ENCODE measurements at regions not wholly inside any gene's neighbourhood (a gene's known extent, or its start where the extent isn't known, plus 50 kb on each side); places are given as distances from the start of the nearest gene placed in this dataset.
"Not testable (repeated sequence)": the region's sequence is repeated elsewhere in the genome, so short reads cannot be mapped to it uniquely, and the experiment has no call there.

DNA sequence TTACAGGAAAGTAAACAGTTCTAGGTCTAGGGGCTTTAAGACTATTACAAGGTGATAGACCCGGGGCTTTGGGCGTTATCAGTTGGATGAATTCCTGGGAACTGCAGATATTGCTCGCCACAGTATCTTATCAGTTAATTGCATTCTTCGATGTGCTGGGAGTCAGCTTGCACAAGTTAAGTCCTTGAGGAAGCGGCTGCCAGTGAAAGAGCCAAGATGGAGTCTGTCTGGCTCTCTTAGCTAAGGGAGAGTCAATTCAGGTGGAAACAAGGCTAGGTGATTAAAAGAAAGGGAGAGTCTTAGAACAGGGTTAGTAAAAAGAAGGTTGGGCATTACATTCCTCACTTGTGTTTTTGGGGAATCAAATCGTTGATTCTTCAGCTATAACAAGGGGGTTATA lies 130.6 kb upstream of the ZNF195 start:
- TF ChIP-seq, protein P1, sequence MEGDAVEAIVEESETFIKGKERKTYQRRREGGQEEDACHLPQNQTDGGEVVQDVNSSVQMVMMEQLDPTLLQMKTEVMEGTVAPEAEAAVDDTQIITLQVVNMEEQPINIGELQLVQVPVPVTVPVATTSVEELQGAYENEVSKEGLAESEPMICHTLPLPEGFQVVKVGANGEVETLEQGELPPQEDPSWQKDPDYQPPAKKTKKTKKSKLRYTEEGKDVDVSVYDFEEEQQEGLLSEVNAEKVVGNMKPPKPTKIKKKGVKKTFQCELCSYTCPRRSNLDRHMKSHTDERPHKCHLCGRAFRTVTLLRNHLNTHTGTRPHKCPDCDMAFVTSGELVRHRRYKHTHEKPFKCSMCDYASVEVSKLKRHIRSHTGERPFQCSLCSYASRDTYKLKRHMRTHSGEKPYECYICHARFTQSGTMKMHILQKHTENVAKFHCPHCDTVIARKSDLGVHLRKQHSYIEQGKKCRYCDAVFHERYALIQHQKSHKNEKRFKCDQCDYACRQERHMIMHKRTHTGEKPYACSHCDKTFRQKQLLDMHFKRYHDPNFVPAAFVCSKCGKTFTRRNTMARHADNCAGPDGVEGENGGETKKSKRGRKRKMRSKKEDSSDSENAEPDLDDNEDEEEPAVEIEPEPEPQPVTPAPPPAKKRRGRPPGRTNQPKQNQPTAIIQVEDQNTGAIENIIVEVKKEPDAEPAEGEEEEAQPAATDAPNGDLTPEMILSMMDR (IDR thresholded peaks at IDR 0.05), result not testable (repeated sequence)
- not testable (repeated sequence) for TF ChIP-seq SP1 (CRISPR knock-in tag; conservative IDR thresholded peaks at IDR 0.05); GABPB1 (CRISPR knock-in tag; IDR thresholded peaks at IDR 0.05); E2F4 (CRISPR knock-in tag; IDR thresholded peaks at IDR 0.05; ENCODE audit: borderline replicate concordance, low read depth); SOX15 (CRISPR knock-in tag; IDR thresholded peaks at IDR 0.05); FOXK1 (CRISPR knock-in tag; IDR thresholded peaks at IDR 0.05); TEAD1 (CRISPR knock-in tag; IDR thresholded peaks at IDR 0.05); ETV6 (CRISPR knock-in tag; IDR thresholded peaks at IDR 0.05); ATF2 (CRISPR knock-in tag; IDR thresholded peaks at IDR 0.05; ENCODE audit: borderline replicate concordance, low read depth); JUN (CRISPR knock-in tag; IDR thresholded peaks at IDR 0.05); ZNF423 (CRISPR knock-in tag; IDR thresholded peaks at IDR 0.05); HMGA2 (CRISPR knock-in tag; IDR thresholded peaks at IDR 0.05)
- TF ChIP-seq, protein P2, sequence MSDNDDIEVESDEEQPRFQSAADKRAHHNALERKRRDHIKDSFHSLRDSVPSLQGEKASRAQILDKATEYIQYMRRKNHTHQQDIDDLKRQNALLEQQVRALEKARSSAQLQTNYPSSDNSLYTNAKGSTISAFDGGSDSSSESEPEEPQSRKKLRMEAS (CRISPR knock-in tag; IDR thresholded peaks at IDR 0.05), result not testable (repeated sequence)
- TF ChIP-seq, protein P3, sequence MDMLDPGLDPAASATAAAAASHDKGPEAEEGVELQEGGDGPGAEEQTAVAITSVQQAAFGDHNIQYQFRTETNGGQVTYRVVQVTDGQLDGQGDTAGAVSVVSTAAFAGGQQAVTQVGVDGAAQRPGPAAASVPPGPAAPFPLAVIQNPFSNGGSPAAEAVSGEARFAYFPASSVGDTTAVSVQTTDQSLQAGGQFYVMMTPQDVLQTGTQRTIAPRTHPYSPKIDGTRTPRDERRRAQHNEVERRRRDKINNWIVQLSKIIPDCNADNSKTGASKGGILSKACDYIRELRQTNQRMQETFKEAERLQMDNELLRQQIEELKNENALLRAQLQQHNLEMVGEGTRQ (CRISPR knock-in tag; IDR thresholded peaks at IDR 0.05), result not testable (repeated sequence)

Measured in WTC11 (cell line).